ENCODE measurements at regions not wholly inside any gene's neighbourhood (a gene's known extent, or its start where the extent isn't known, plus 50 kb on each side); places are given as distances from the start of the nearest gene placed in this dataset.
A peak's percentile ranks its signal among the peaks of the same experiment; 100 is the strongest.

- ATAC-seq (ENCODE audit: low read depth in 2 of 2) (no peak), DNase-seq (no peak)
- H3K4me3 Mint-ChIP-seq: no peak overlapping the region
- no peaks in the 10 kb centered on the region for H3K36me3 Mint-ChIP-seq
- H3K27ac ChIP-seq (ENCODE audit: insufficient read depth, low read length, poor library complexity, severe bottlenecking): no peak overlapping the region
- H3K27me3 Mint-ChIP-seq: no peaks in the 10 kb centered on the region
- H3K27me3 ChIP-seq (ENCODE audit: control insufficient read depth, insufficient read depth, low read length): no peaks in the 10 kb centered on the region
- H3K9me3 ChIP-seq (ENCODE audit: control insufficient read depth in 2 of 2, low read length in 2 of 2): no peaks in the 10 kb centered on the region
- H3K36me3 ChIP-seq (ENCODE audit: control insufficient read depth, insufficient read depth, low read length): no peaks in the 10 kb centered on the region
- H3K4me1 ChIP-seq (ENCODE audit: control insufficient read depth, insufficient read depth, low read length, poor library complexity, severe bottlenecking): no peaks in the 10 kb centered on the region
- no peak overlapping the region for H3K27ac Mint-ChIP-seq
- H3K9me3 Mint-ChIP-seq: peaks cover 0 to 5% (median 1%) of the 10 kb centered on the region in 7 donors
- H3K4me1 Mint-ChIP-seq: no peaks in the 10 kb centered on the region
- H3K4me3 ChIP-seq (ENCODE audit: low read depth, low read length): no peak overlapping the region
These were observed 671.4 kb downstream of the NR2F1-AS1 start for GRCh38 chr5:92909602-92909962.

- no peaks in the 10 kb centered on the region for H3K4me1 Mint-ChIP-seq
- no peaks in the 10 kb centered on the region for H3K9me3 ChIP-seq (ENCODE audit: control insufficient read depth in 2 of 2, low read length in 2 of 2)
- no peak overlapping the region for H3K27ac Mint-ChIP-seq
- no peaks in the 10 kb centered on the region for H3K4me1 ChIP-seq (ENCODE audit: control insufficient read depth, insufficient read depth, low read length, poor library complexity, severe bottlenecking)
- no peak overlapping the region for H3K4me3 ChIP-seq (ENCODE audit: low read depth, low read length)
- DNase-seq (no peak), ATAC-seq (ENCODE audit: low read depth in 2 of 2) (no peak)
- H3K36me3 ChIP-seq (ENCODE audit: control insufficient read depth, insufficient read depth, low read length): no peaks in the 10 kb centered on the region
- H3K9me3 Mint-ChIP-seq: peaks cover 0 to 4% (median 1%) of the 10 kb centered on the region in 7 donors
- no peaks in the 10 kb centered on the region for H3K36me3 Mint-ChIP-seq
- H3K27me3 Mint-ChIP-seq: no peaks in the 10 kb centered on the region
- no peak overlapping the region for H3K27ac ChIP-seq (ENCODE audit: insufficient read depth, low read length, poor library complexity, severe bottlenecking)
- no peak overlapping the region for H3K4me3 Mint-ChIP-seq
- no peaks in the 10 kb centered on the region for H3K27me3 ChIP-seq (ENCODE audit: control insufficient read depth, insufficient read depth, low read length)
These were observed 671.9 kb downstream of the NR2F1-AS1 start for GRCh38 chr5:92908952-92909601.

GRCh38 chr5:92907938-92908606, 672.9 kb downstream of the NR2F1-AS1 start:
- no peaks in the 10 kb centered on the region for H3K36me3 ChIP-seq (ENCODE audit: control insufficient read depth, insufficient read depth, low read length)
- no peaks in the 10 kb centered on the region for H3K4me1 ChIP-seq (ENCODE audit: control insufficient read depth, insufficient read depth, low read length, poor library complexity, severe bottlenecking)
- Mint-ChIP-seq H3K27ac (peak overlapping the region in 1 of 3 donors; percentile 43), H3K4me3 (no peak overlapping the region), H3K4me1 (no peaks in the 10 kb centered on the region), H3K27me3 (no peaks in the 10 kb centered on the region), H3K36me3 (no peaks in the 10 kb centered on the region), H3K9me3 (peaks cover 0 to 4% (median 0%) of the 10 kb centered on the region in 7 donors)
- DNase-seq (no peak), ATAC-seq (ENCODE audit: low read depth in 2 of 2) (no peak)
- H3K27me3 ChIP-seq (ENCODE audit: control insufficient read depth, insufficient read depth, low read length): no peaks in the 10 kb centered on the region
- H3K4me3 ChIP-seq (ENCODE audit: low read depth, low read length): no peak overlapping the region
- H3K27ac ChIP-seq (ENCODE audit: insufficient read depth, low read length, poor library complexity, severe bottlenecking): no peak overlapping the region
- no peaks in the 10 kb centered on the region for H3K9me3 ChIP-seq (ENCODE audit: control insufficient read depth in 2 of 2, low read length in 2 of 2)

GRCh38 chr5:92906798-92907376, 674.1 kb downstream of the NR2F1-AS1 start:
- Mint-ChIP-seq H3K27me3 (no peaks in the 10 kb centered on the region), H3K36me3 (no peaks in the 10 kb centered on the region), H3K4me3 (no peak overlapping the region), H3K9me3 (peaks cover 0 to 2% (median 0%) of the 10 kb centered on the region in 7 donors), H3K4me1 (no peaks in the 10 kb centered on the region), H3K27ac (no peak overlapping the region)
- no peaks in the 10 kb centered on the region for H3K9me3 ChIP-seq (ENCODE audit: control insufficient read depth in 2 of 2, low read length in 2 of 2)
- no peak overlapping the region for H3K4me3 ChIP-seq (ENCODE audit: low read depth, low read length)
- ATAC-seq (ENCODE audit: low read depth in 2 of 2): no peak
- no peak for DNase-seq
- H3K27ac ChIP-seq (ENCODE audit: insufficient read depth, low read length, poor library complexity, severe bottlenecking): no peak overlapping the region
- no peaks in the 10 kb centered on the region for H3K4me1 ChIP-seq (ENCODE audit: control insufficient read depth, insufficient read depth, low read length, poor library complexity, severe bottlenecking)
- H3K27me3 ChIP-seq (ENCODE audit: control insufficient read depth, insufficient read depth, low read length): no peaks in the 10 kb centered on the region
- H3K36me3 ChIP-seq (ENCODE audit: control insufficient read depth, insufficient read depth, low read length): no peaks in the 10 kb centered on the region

GRCh38 chr5:92904021-92904420, 677.0 kb downstream of the NR2F1-AS1 start:
- no peak overlapping the region for H3K27ac ChIP-seq (ENCODE audit: insufficient read depth, low read length, poor library complexity, severe bottlenecking)
- H3K4me3 Mint-ChIP-seq: no peak overlapping the region

GRCh38 chr5:92899611-92900010, 681.4 kb downstream of the NR2F1-AS1 start:
- Mint-ChIP-seq H3K36me3 (no peaks in the 10 kb centered on the region), H3K27me3 (no peaks in the 10 kb centered on the region), H3K4me1 (no peaks in the 10 kb centered on the region), H3K27ac (no peak overlapping the region), H3K4me3 (no peak overlapping the region), H3K9me3 (peaks cover 0 to 6% (median 0%) of the 10 kb centered on the region in 7 donors)
- no peak overlapping the region for H3K27ac ChIP-seq (ENCODE audit: insufficient read depth, low read length, poor library complexity, severe bottlenecking)
- no peak for ATAC-seq (ENCODE audit: low read depth in 2 of 2)
- DNase-seq: no peak
- no peaks in the 10 kb centered on the region for H3K27me3 ChIP-seq (ENCODE audit: control insufficient read depth, insufficient read depth, low read length)
- H3K4me3 ChIP-seq (ENCODE audit: low read depth, low read length): no peak overlapping the region
- no peaks in the 10 kb centered on the region for H3K36me3 ChIP-seq (ENCODE audit: control insufficient read depth, insufficient read depth, low read length)
- H3K4me1 ChIP-seq (ENCODE audit: control insufficient read depth, insufficient read depth, low read length, poor library complexity, severe bottlenecking): no peaks in the 10 kb centered on the region
- no peaks in the 10 kb centered on the region for H3K9me3 ChIP-seq (ENCODE audit: control insufficient read depth in 2 of 2, low read length in 2 of 2)

More at GRCh38 chr5:92904021-92904420, 677.0 kb downstream of the NR2F1-AS1 start:
- DNase-seq: no peak
- Mint-ChIP-seq H3K36me3 (no peaks in the 10 kb centered on the region), H3K27ac (no peak overlapping the region), H3K27me3 (no peaks in the 10 kb centered on the region), H3K4me1 (no peaks in the 10 kb centered on the region), H3K9me3 (peaks cover 0 to 5% (median 0%) of the 10 kb centered on the region in 7 donors)
- no peak for ATAC-seq (ENCODE audit: low read depth in 2 of 2)
- Histone ChIP-seq H3K27me3 (ENCODE audit: control insufficient read depth, insufficient read depth, low read length) (no peaks in the 10 kb centered on the region), H3K9me3 (ENCODE audit: control insufficient read depth in 2 of 2, low read length in 2 of 2) (no peaks in the 10 kb centered on the region), H3K4me1 (ENCODE audit: control insufficient read depth, insufficient read depth, low read length, poor library complexity, severe bottlenecking) (no peaks in the 10 kb centered on the region), H3K4me3 (ENCODE audit: low read depth, low read length) (no peak overlapping the region), H3K36me3 (ENCODE audit: control insufficient read depth, insufficient read depth, low read length) (no peaks in the 10 kb centered on the region)

- Histone ChIP-seq H3K4me1 (ENCODE audit: control insufficient read depth, insufficient read depth, low read length, poor library complexity, severe bottlenecking) (no peaks in the 10 kb centered on the region), H3K27ac (ENCODE audit: insufficient read depth, low read length, poor library complexity, severe bottlenecking) (no peak overlapping the region), H3K36me3 (ENCODE audit: control insufficient read depth, insufficient read depth, low read length) (no peaks in the 10 kb centered on the region), H3K9me3 (ENCODE audit: control insufficient read depth in 2 of 2, low read length in 2 of 2) (no peaks in the 10 kb centered on the region), H3K4me3 (ENCODE audit: low read depth, low read length) (no peak overlapping the region), H3K27me3 (ENCODE audit: control insufficient read depth, insufficient read depth, low read length) (no peaks in the 10 kb centered on the region)
- Mint-ChIP-seq H3K4me1 (no peaks in the 10 kb centered on the region), H3K36me3 (no peaks in the 10 kb centered on the region), H3K9me3 (peaks cover 0 to 6% (median 0%) of the 10 kb centered on the region in 7 donors), H3K27ac (no peak overlapping the region), H3K27me3 (no peaks in the 10 kb centered on the region), H3K4me3 (no peak overlapping the region)
- ATAC-seq (ENCODE audit: low read depth in 2 of 2) (no peak), DNase-seq (no peak)
These were observed 684.3 kb downstream of the NR2F1-AS1 start for GRCh38 chr5:92896722-92897121.

Data from CD4-positive, CD25-positive, alpha-beta regulatory T cell (primary cell).